ENCODE measurements at regions not wholly inside any gene's neighbourhood (a gene's known extent, or its start where the extent isn't known, plus 50 kb on each side); places are given as distances from the start of the nearest gene placed in this dataset.

- Histone ChIP-seq H4K20me1 (ENCODE audit: control insufficient read depth, extremely low read depth, insufficient read depth, low read length) (no peaks in the 10 kb centered on the region), H3K4me3 (ENCODE audit: control insufficient read depth in 2 of 3, extremely low read depth in 1 of 3, insufficient read depth in 2 of 3, low read depth in 1 of 3, low read length in 3 of 3) (no peak overlapping the region), H3K27me3 (ENCODE audit: control insufficient read depth, extremely low read depth, insufficient read depth, low read length) (no peaks in the 10 kb centered on the region), H3K79me2 (ENCODE audit: control insufficient read depth, insufficient read depth, low read length) (no peaks in the 10 kb centered on the region), H3K9ac (ENCODE audit: control insufficient read depth, extremely low read depth, insufficient read depth, low read length) (no peak overlapping the region), H3K4me1 (ENCODE audit: control insufficient read depth, extremely low read depth, insufficient read depth, low read length) (peaks cover 10% of the 10 kb centered on the region), H3K9me1 (ENCODE audit: control insufficient read depth, extremely low read depth, insufficient read depth, low read length) (no peaks in the 10 kb centered on the region), H3K27ac (ENCODE audit: control insufficient read depth, insufficient read depth, low read length) (no peak overlapping the region), H3K4me2 (ENCODE audit: control insufficient read depth, extremely low read depth, insufficient read depth, low read depth, low read length) (no peak overlapping the region), H3K9me3 (ENCODE audit: control insufficient read depth, low read depth, low read length) (no peaks in the 10 kb centered on the region), H2AFZ (ENCODE audit: control insufficient read depth, low read length) (no peak overlapping the region), H3K36me3 (ENCODE audit: control insufficient read depth in 2 of 2, extremely low read depth in 1 of 2, insufficient read depth in 2 of 2, low read length in 2 of 2) (no peaks in the 10 kb centered on the region)
- TF ChIP-seq EZH2 (IDR thresholded peaks at IDR 0.05; ENCODE audit: low read length) (no peak), CTCF (optimal IDR thresholded peaks at IDR 0.05 in 1 of 3, IDR thresholded peaks at IDR 0.05 in 1 of 3, conservative IDR thresholded peaks at IDR 0.05 in 1 of 3; ENCODE audit: extremely low read depth in 1 of 3, insufficient read depth in 2 of 3, low read length in 3 of 3) (no peak)
- no peak for FAIRE-seq
- dilution Hi-C loops (cut with MboI; ENCODE audit: extremely low pct_ligation_motif_present, low sequenced_read_pairs): no loop called here
- no peak for DNase-seq (ENCODE audit: low read depth, low spot score)
Observed at GRCh38 chr22:27638329-27639233, 163.0 kb downstream of the MN1 start.

DNA sequence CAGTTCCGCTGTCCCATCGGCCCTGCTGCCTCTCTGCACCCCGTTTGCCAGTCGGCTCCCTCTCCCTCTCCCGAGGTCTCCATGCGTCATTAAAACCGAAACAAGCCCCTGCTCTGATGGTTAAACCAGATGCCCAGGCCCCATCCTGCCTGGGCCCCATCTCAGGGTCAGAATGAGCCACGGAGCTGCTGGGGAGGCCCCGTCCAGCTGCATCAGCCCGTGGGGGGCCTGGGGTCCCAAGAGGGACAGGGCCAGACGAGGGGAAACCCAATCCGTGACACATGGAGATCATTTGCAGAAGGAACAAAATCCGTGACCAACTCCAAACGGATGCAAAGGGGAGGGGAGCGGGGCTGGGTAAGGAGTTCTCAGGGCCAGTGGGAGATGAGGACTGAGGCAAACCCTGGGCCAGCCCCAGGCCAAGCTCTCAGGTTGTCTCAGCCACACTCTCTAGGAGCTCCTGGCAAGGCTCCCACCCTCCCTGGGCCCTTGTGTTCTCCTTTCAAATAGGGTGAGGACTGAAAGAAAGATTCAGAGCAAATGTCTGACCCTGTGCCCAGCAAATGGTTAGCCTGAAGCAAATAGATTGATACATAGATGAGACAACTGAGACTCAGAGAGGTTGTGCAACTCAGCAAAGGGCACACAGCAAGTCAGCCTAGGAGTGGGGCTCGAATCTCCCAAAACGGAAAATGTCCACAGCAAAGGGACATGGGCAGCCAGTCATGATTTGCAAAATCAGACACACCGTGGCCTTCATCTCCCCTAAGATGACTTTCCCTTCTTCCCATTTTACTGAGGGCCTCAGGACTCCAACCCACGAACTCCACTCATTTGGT lies 162.1 kb downstream of the MN1 start:
- FAIRE-seq: no peak
- no peaks in the 10 kb centered on the region for H3K36me3 ChIP-seq (ENCODE audit: control insufficient read depth in 2 of 2, extremely low read depth in 1 of 2, insufficient read depth in 2 of 2, low read length in 2 of 2)
- dilution Hi-C loops (cut with MboI; ENCODE audit: extremely low pct_ligation_motif_present, low sequenced_read_pairs): no loop called here
- TF ChIP-seq CTCF (optimal IDR thresholded peaks at IDR 0.05 in 1 of 3, IDR thresholded peaks at IDR 0.05 in 1 of 3, conservative IDR thresholded peaks at IDR 0.05 in 1 of 3; ENCODE audit: extremely low read depth in 1 of 3, insufficient read depth in 2 of 3, low read length in 3 of 3): no peak
- no peak for TF ChIP-seq EZH2 (IDR thresholded peaks at IDR 0.05; ENCODE audit: low read length)
- no peak overlapping the region for H3K4me2 ChIP-seq (ENCODE audit: control insufficient read depth, extremely low read depth, insufficient read depth, low read depth, low read length)
- no peaks in the 10 kb centered on the region for H3K9me3 ChIP-seq (ENCODE audit: control insufficient read depth, low read depth, low read length)
- no peaks in the 10 kb centered on the region for H3K27me3 ChIP-seq (ENCODE audit: control insufficient read depth, extremely low read depth, insufficient read depth, low read length)
- DNase-seq (ENCODE audit: low read depth, low spot score): no peak
- no peak overlapping the region for H2AFZ ChIP-seq (ENCODE audit: control insufficient read depth, low read length)
- H4K20me1 ChIP-seq (ENCODE audit: control insufficient read depth, extremely low read depth, insufficient read depth, low read length): no peaks in the 10 kb centered on the region
- no peak overlapping the region for H3K27ac ChIP-seq (ENCODE audit: control insufficient read depth, insufficient read depth, low read length)
- no peaks in the 10 kb centered on the region for H3K9me1 ChIP-seq (ENCODE audit: control insufficient read depth, extremely low read depth, insufficient read depth, low read length)
- H3K4me3 ChIP-seq (ENCODE audit: control insufficient read depth in 2 of 3, extremely low read depth in 1 of 3, insufficient read depth in 2 of 3, low read depth in 1 of 3, low read length in 3 of 3): no peak overlapping the region
- H3K9ac ChIP-seq (ENCODE audit: control insufficient read depth, extremely low read depth, insufficient read depth, low read length): no peak overlapping the region
- peaks cover 10% of the 10 kb centered on the region for H3K4me1 ChIP-seq (ENCODE audit: control insufficient read depth, extremely low read depth, insufficient read depth, low read length)
- no peaks in the 10 kb centered on the region for H3K79me2 ChIP-seq (ENCODE audit: control insufficient read depth, insufficient read depth, low read length)

Measured in keratinocyte (primary cell).